ENCODE measurements at regions not wholly inside any gene's neighbourhood (a gene's known extent, or its start where the extent isn't known, plus 50 kb on each side); places are given as distances from the start of the nearest gene placed in this dataset.

GRCh38 chr16:24670623-24671454 lies 58.6 kb upstream of the TNRC6A start:
- TF ChIP-seq CTCF (IDR thresholded peaks at IDR 0.05; ENCODE audit: extremely low read depth, missing control alignments): no peak
- DNase-seq (ENCODE audit: low spot score): peak; percentile 38

- no peak for DNase-seq (ENCODE audit: low spot score)
- no peak for TF ChIP-seq CTCF (IDR thresholded peaks at IDR 0.05; ENCODE audit: extremely low read depth, missing control alignments)
Observed at GRCh38 chr16:24671455-24671954, 57.9 kb upstream of the TNRC6A start.

GRCh38 chr16:24673155-24673554 lies 56.3 kb upstream of the TNRC6A start:
- DNase-seq (ENCODE audit: low spot score): no peak
- TF ChIP-seq CTCF (IDR thresholded peaks at IDR 0.05; ENCODE audit: extremely low read depth, missing control alignments): no peak

GRCh38 chr16:24674877-24675276 lies 54.6 kb upstream of the TNRC6A start:
- no peak for DNase-seq (ENCODE audit: low spot score)
- no peak for TF ChIP-seq CTCF (IDR thresholded peaks at IDR 0.05; ENCODE audit: extremely low read depth, missing control alignments)

GRCh38 chr16:24677388-24677787 lies 52.1 kb upstream of the TNRC6A start:
- no peak for TF ChIP-seq CTCF (IDR thresholded peaks at IDR 0.05; ENCODE audit: extremely low read depth, missing control alignments)
- DNase-seq (ENCODE audit: low spot score): no peak
